Upper lobe of left lung (tissue), 4 donors: ENCODE measurements at regions not wholly inside any gene's neighbourhood (a gene's known extent, or its start where the extent isn't known, plus 50 kb on each side); places are given as distances from the start of the nearest gene placed in this dataset.

Experiments
- EP300 ChIP-seq, 4 donors: sonication (generic); formaldehyde crosslinking; IDR thresholded peaks; one replicate each; pipeline ENCODE4 v1.5.1; 2017; ENCODE audit warnings: antibody characterized with exemption in 4 of 4, control low read depth in 2 of 4
- POLR2A ChIP-seq, 4 donors: fragments of 450-650 bp; IDR thresholded peaks; one replicate each; pipeline ENCODE4 v1.5.1; 2016 to 2017; ENCODE audit warnings: antibody characterized with exemption in 4 of 4, mild to moderate bottlenecking in 2 of 4
- POLR2AphosphoS5 ChIP-seq, 2 donors: sonication (generic); formaldehyde crosslinking; IDR thresholded peaks; one replicate each; pipeline ENCODE4 v1.5.1; 2017; ENCODE audit warnings: antibody characterized with exemption in 2 of 2
- TF ChIP-seq, protein P1 (sequence below), 6 experiments: fragments of 450-650 bp in 4 of 6; fragments of 200-600 bp in 2 of 6; sonication (generic) in 2 of 6; IDR thresholded peaks; one replicate each; pipeline ENCODE4 v1.5.1; 2016 to 2019; ENCODE audit warnings: antibody characterized with exemption in 6 of 6

DNA sequence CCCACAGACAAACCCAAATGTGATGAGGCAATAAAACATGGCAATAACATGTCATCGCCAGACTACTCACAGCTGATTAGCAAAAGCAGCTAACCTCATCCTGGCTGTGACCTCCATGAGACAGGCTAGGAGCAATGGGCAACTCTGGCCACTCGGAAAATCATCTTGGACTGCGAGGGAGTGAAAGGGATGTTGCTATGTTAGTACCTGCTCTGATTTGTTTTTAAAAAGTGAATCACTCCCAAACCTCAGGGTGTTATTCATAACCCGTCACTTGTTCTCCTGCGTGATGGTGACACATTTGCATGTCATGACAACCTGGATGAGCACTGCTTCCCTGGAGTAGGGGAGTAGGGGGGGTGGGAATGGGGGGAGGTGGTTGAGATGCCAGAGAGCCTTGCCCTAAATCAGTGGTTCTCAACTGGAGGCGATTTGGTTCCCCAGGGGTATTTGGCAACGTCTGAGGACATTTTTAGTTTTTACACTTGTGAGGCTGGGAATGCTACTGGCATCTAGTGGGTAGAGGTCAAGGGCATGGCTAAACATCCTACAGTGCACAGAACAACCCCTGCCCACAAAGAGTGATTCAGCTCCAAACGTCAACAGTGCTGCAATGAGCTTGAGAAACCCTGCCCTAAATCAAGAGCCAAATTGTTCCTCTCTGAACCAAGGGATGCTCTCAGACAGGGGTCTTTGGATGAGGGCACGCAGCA lies 241.7 kb downstream of the SOX9 start:
- no peak for TF ChIP-seq POLR2A (IDR thresholded peaks at IDR 0.05)
- TF ChIP-seq, protein P1, sequence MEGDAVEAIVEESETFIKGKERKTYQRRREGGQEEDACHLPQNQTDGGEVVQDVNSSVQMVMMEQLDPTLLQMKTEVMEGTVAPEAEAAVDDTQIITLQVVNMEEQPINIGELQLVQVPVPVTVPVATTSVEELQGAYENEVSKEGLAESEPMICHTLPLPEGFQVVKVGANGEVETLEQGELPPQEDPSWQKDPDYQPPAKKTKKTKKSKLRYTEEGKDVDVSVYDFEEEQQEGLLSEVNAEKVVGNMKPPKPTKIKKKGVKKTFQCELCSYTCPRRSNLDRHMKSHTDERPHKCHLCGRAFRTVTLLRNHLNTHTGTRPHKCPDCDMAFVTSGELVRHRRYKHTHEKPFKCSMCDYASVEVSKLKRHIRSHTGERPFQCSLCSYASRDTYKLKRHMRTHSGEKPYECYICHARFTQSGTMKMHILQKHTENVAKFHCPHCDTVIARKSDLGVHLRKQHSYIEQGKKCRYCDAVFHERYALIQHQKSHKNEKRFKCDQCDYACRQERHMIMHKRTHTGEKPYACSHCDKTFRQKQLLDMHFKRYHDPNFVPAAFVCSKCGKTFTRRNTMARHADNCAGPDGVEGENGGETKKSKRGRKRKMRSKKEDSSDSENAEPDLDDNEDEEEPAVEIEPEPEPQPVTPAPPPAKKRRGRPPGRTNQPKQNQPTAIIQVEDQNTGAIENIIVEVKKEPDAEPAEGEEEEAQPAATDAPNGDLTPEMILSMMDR (IDR thresholded peaks at IDR 0.05) = no peak
- no peak for TF ChIP-seq POLR2AphosphoS5 (IDR thresholded peaks at IDR 0.05)
- TF ChIP-seq EP300 (IDR thresholded peaks at IDR 0.05) = no peak
